ENCODE measurements at regions not wholly inside any gene's neighbourhood (a gene's known extent, or its start where the extent isn't known, plus 50 kb on each side); places are given as distances from the start of the nearest gene placed in this dataset.

GRCh38 chr6:119447921-119448320 lies 98.4 kb upstream of the MAN1A1 start:
- Histone ChIP-seq H3K4me2 (ENCODE audit: low read depth, low read length) (no peak overlapping the region), H3K14ac (replicated peaks; ENCODE audit: low read depth, low read length) (no peak overlapping the region), H4K91ac (ENCODE audit: insufficient read depth, low read depth, low read length) (no peak overlapping the region), H2AK9ac (replicated peaks; ENCODE audit: low read depth, low read length, poor library complexity) (no peak overlapping the region), H3K56ac (ENCODE audit: extremely low read depth, insufficient read depth, low read length) (no peak overlapping the region), H4K8ac (ENCODE audit: low read depth in 2 of 2, low read length in 2 of 2) (no peak overlapping the region), H3K27ac (ENCODE audit: insufficient read depth, low read length) (no peak overlapping the region), H3K79me1 (ENCODE audit: low read depth in 1 of 2, low read length in 2 of 2) (no peaks in the 10 kb centered on the region), H3K4me1 (ENCODE audit: control insufficient read depth, insufficient read depth, low read length) (peaks cover 7% of the 10 kb centered on the region), H3K36me3 (ENCODE audit: control insufficient read depth, insufficient read depth, low read length) (no peaks in the 10 kb centered on the region), H4K20me1 (ENCODE audit: insufficient read depth, low read length) (no peaks in the 10 kb centered on the region), H4K5ac (ENCODE audit: low read depth, low read length) (no peak overlapping the region), H3K9ac (ENCODE audit: low read depth, low read length) (no peak overlapping the region), H3K18ac (ENCODE audit: low read depth, low read length) (no peak overlapping the region), H3K4ac (ENCODE audit: low read depth, low read length) (no peak overlapping the region), H3K9me3 (ENCODE audit: control insufficient read depth, insufficient read depth, low read length) (no peaks in the 10 kb centered on the region), H2AFZ (replicated peaks; ENCODE audit: low read length, poor library complexity) (no peak overlapping the region), H2BK20ac (ENCODE audit: low read depth, low read length) (no peak overlapping the region), H2BK5ac (ENCODE audit: low read depth, low read length, poor library complexity, severe bottlenecking) (no peak overlapping the region), H3K23ac (ENCODE audit: low read depth, low read length) (no peak overlapping the region), H2AK5ac (ENCODE audit: low read depth, low read length) (no peak overlapping the region), H3K27me3 (ENCODE audit: control insufficient read depth, insufficient read depth, low read length) (no peaks in the 10 kb centered on the region), H2BK15ac (ENCODE audit: low read depth, low read length) (no peak overlapping the region), H2BK120ac (ENCODE audit: low read depth, low read length) (no peak overlapping the region), H3K4me3 (ENCODE audit: insufficient read depth, low read depth, low read length) (no peak overlapping the region), H3K9me1 (ENCODE audit: insufficient read depth, low read length) (peaks cover 5% of the 10 kb centered on the region; the same call in 1 of the 2 replicates)
- ChIA-PET CTCF (no interaction called here), POLR2A (ENCODE audit: unreplicated experiment) (no interaction called here)
- TF ChIP-seq MAFK (IDR thresholded peaks at IDR 0.05; ENCODE audit: low read depth, low read length) (no peak), RCOR1 (IDR thresholded peaks at IDR 0.05; ENCODE audit: insufficient replicate concordance, low read length) (no peak)
- in situ Hi-C loops (cut with MboI; ENCODE audit: low sequenced_read_pairs), result no loop called here
- ATAC-seq (ENCODE audit: low read depth) (no peak), DNase-seq (no peak)
- dilution Hi-C loops (cut with HindIII; ENCODE audit: low sequenced_read_pairs, unreplicated experiment), result no loop called here
- BruUV-seq (replicated peaks), result no TSS peak
- intact Hi-C loops (cut with micrococcal nuclease), result loop anchor here (5.0 kb wide), 1 partner anchor 316 kb away; no protein-coding TSS in a partner anchor
- no CpG with 5 or more reads among the region's 3 CpGs for WGBS, 2 experiments (ENCODE audit: extremely low coverage in 2 of 2, insufficient read length in 1 of 2)

Data from IMR-90 (cell line).